Right lobe of liver (tissue), 4 donors: ENCODE measurements at regions not wholly inside any gene's neighbourhood (a gene's known extent, or its start where the extent isn't known, plus 50 kb on each side); places are given as distances from the start of the nearest gene placed in this dataset.

Experiments used
- CTCF ChIP-seq, 4 donors: fragments of 200-600 bp in 3 of 4; fragments of 450-650 bp in 1 of 4; IDR thresholded peaks; one replicate each; pipeline versions ENCODE4 v1.5.1 to v1.8.0; 2016 to 2022; ENCODE audit warnings: antibody characterized with exemption in 4 of 4, mild to moderate bottlenecking in 2 of 4
- POLR2A ChIP-seq: fragments of 450-650 bp; IDR thresholded peaks from one replicate; pipeline ENCODE4 v1.6.1; 2017; ENCODE audit warnings: antibody characterized with exemption, mild to moderate bottlenecking
- donor health status: DM: no; HTN: no; CAD: no.
- donor health status: DM: no; HTN: no; CAD: no.
- donor health status: DM: no; HTN: yes; CAD: no.

DNA sequence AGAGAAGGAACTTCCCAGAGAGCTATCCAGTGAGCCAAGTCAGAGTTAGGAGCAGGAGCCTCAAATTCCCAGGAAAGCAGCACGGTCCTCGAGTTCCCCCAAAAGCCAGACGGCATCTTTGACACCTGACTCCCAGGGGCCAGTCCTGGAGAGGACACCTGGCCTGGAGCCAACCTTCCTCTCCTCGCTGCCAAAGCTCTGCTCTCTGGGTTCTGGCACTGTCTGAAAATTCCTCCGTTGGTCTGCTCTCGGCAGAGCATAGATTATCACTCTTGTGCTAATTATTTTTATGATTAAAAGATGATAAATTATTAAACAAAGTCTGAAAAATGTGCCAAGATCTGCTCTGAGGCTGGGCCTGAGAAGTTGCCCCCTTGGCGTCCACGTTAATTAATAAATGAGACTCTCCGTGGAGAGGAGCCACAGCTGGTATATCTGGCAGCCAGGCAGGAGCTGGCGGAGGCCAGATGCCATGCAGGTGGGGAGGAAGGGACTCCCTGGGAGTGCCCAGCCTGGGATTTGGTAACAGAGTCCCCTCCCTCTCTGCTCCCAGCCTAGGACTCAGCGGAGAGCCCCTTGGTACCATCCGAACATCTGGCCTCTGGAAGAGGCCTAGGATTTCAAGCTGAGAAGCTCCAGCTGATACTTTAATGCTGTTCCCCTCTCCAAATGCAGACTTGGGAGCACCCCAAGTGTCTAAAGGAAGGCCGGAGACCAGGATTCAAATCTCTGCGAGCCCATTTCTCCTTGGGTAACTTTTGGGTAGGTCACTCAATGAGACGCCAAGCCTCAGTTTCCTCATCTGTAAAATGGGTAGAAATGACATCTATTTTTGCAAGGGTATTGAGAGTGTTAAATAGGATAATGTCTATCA lies 163.7 kb upstream of the POU3F1 start:
- TF ChIP-seq CTCF (IDR thresholded peaks at IDR 0.05) (no peak), POLR2A (no peak)
